ENCODE measurements at regions not wholly inside any gene's neighbourhood (a gene's known extent, or its start where the extent isn't known, plus 50 kb on each side); places are given as distances from the start of the nearest gene placed in this dataset.

GRCh38 chrX:26328608-26329319, 112.8 kb downstream of the MAGEB5 start:
- TF ChIP-seq CTCF (IDR thresholded peaks at IDR 0.05) (no peak), POLR2A (IDR thresholded peaks at IDR 0.05) (no peak)

All from Peyer's patch (tissue), 4 donors.